ENCODE measurements at regions not wholly inside any gene's neighbourhood (a gene's known extent, or its start where the extent isn't known, plus 50 kb on each side); places are given as distances from the start of the nearest gene placed in this dataset.

GRCh38 chr2:520663-521340 is 156.4 kb downstream of the TMEM18 start:
- no peak overlapping the region for H3K4me3 ChIP-seq
- no peak for TF ChIP-seq CTCF (IDR thresholded peaks at IDR 0.05)
- no peak for TF ChIP-seq EP300 (IDR thresholded peaks at IDR 0.05)
- no peak for TF ChIP-seq POLR2AphosphoS5 (IDR thresholded peaks at IDR 0.05)
- no peak for TF ChIP-seq POLR2A (IDR thresholded peaks at IDR 0.05)
- H3K9me3 ChIP-seq: no peaks in the 10 kb centered on the region
- no peaks in the 10 kb centered on the region for H3K27me3 ChIP-seq
- H3K27ac ChIP-seq: no peak overlapping the region
- no peak for ATAC-seq (ENCODE audit: low FRiP score in 2 of 2)
- H3K4me1 ChIP-seq: no peaks in the 10 kb centered on the region
- WGBS, 2 donors: 82 to 84% methylated on average over 11 of the region's 11 CpGs
- DNase-seq: no peak
- H3K36me3 ChIP-seq: no peaks in the 10 kb centered on the region

GRCh38 chr2:516944-517343 is 160.3 kb downstream of the TMEM18 start:
- Histone ChIP-seq H3K36me3 (no peaks in the 10 kb centered on the region), H3K4me1 (no peaks in the 10 kb centered on the region), H3K4me3 (no peak overlapping the region), H3K27me3 (no peaks in the 10 kb centered on the region), H3K9me3 (no peaks in the 10 kb centered on the region), H3K27ac (no peak overlapping the region)
- ATAC-seq (ENCODE audit: low FRiP score in 2 of 2) (no peak), DNase-seq (no peak)
- TF ChIP-seq POLR2A (IDR thresholded peaks at IDR 0.05): no peak
- no peak for TF ChIP-seq POLR2AphosphoS5 (IDR thresholded peaks at IDR 0.05)
- no peak for TF ChIP-seq EP300 (IDR thresholded peaks at IDR 0.05)
- TF ChIP-seq CTCF (IDR thresholded peaks at IDR 0.05): no peak
- 75 to 78% methylated on average over 5 of the region's 5 CpGs for WGBS, 2 donors

- no peak for ATAC-seq (ENCODE audit: low FRiP score in 2 of 2)
- Histone ChIP-seq H3K4me1 (no peaks in the 10 kb centered on the region), H3K27ac (no peak overlapping the region), H3K9me3 (no peaks in the 10 kb centered on the region), H3K27me3 (no peaks in the 10 kb centered on the region), H3K36me3 (no peaks in the 10 kb centered on the region), H3K4me3 (no peak overlapping the region)
- TF ChIP-seq POLR2A (IDR thresholded peaks at IDR 0.05): no peak
- no peak for TF ChIP-seq EP300 (IDR thresholded peaks at IDR 0.05)
- WGBS, 2 donors: 85% methylated on average over 6 to 7 of the region's 7 CpGs
- DNase-seq: no peak
These were observed 161.1 kb downstream of the TMEM18 start for GRCh38 chr2:516131-516530.

- Histone ChIP-seq H3K27ac (no peak overlapping the region), H3K4me1 (no peaks in the 10 kb centered on the region), H3K36me3 (no peaks in the 10 kb centered on the region), H3K27me3 (no peaks in the 10 kb centered on the region), H3K9me3 (no peaks in the 10 kb centered on the region), H3K4me3 (no peak overlapping the region)
- WGBS, 2 donors: 77 to 90% methylated on average over 3 of the region's 3 CpGs
- TF ChIP-seq POLR2A (IDR thresholded peaks at IDR 0.05) (no peak), POLR2AphosphoS5 (IDR thresholded peaks at IDR 0.05) (no peak), EP300 (IDR thresholded peaks at IDR 0.05) (no peak), CTCF (IDR thresholded peaks at IDR 0.05) (no peak)
- no peak for DNase-seq
- ATAC-seq (ENCODE audit: low FRiP score in 2 of 2): no peak
These were observed 161.6 kb downstream of the TMEM18 start for GRCh38 chr2:515441-516127.

- ATAC-seq (ENCODE audit: low FRiP score in 2 of 2) (no peak), DNase-seq (no peak)
- Histone ChIP-seq H3K27me3 (no peaks in the 10 kb centered on the region), H3K4me3 (no peak overlapping the region), H3K9me3 (no peaks in the 10 kb centered on the region), H3K27ac (no peak overlapping the region), H3K4me1 (no peaks in the 10 kb centered on the region), H3K36me3 (no peaks in the 10 kb centered on the region)
- TF ChIP-seq POLR2AphosphoS5 (IDR thresholded peaks at IDR 0.05) (no peak), POLR2A (IDR thresholded peaks at IDR 0.05) (no peak), EP300 (IDR thresholded peaks at IDR 0.05) (no peak), CTCF (IDR thresholded peaks at IDR 0.05) (no peak)
- 60 to 90% methylated on average over 1 to 2 of the region's 2 CpGs for WGBS, 2 donors
These were observed 163.1 kb downstream of the TMEM18 start for GRCh38 chr2:513981-514706.

All from upper lobe of left lung (tissue), 6 donors.